ENCODE measurements at regions not wholly inside any gene's neighbourhood (a gene's known extent, or its start where the extent isn't known, plus 50 kb on each side); places are given as distances from the start of the nearest gene placed in this dataset.

GRCh38 chr4:14152834-14153519 is 525.5 kb upstream of the BOD1L1 start:
- Histone ChIP-seq H3K9me3 (ENCODE audit: control insufficient read depth in 4 of 4, low read length in 3 of 4) (no peaks in the 10 kb centered on the region), H3K27me3 (ENCODE audit: control insufficient read depth in 4 of 4, insufficient read depth in 4 of 4, low read length in 3 of 4) (no peaks in the 10 kb centered on the region), H3K4me1 (ENCODE audit: control insufficient read depth in 4 of 4, insufficient read depth in 4 of 4, low read length in 3 of 4) (no peaks in the 10 kb centered on the region), H3K9ac (ENCODE audit: low read depth in 1 of 2, low read length in 2 of 2) (no peak overlapping the region), H3K4me3 (ENCODE audit: low read depth in 1 of 3, low read length in 3 of 3) (no peak overlapping the region), H3K27ac (ENCODE audit: low read depth in 1 of 2, low read length in 2 of 2) (no peak overlapping the region), H3K36me3 (ENCODE audit: control insufficient read depth in 4 of 4, insufficient read depth in 3 of 4, low read depth in 1 of 4, low read length in 3 of 4) (no peaks in the 10 kb centered on the region)
- WGBS = 92% methylated on average over 4 of the region's 4 CpGs
- DNase-seq (ENCODE audit: low spot score) = no peak
- no peak for TF ChIP-seq REST (IDR thresholded peaks at IDR 0.05)

- H3K4me3 ChIP-seq (ENCODE audit: low read depth in 1 of 3, low read length in 3 of 3) = no peak overlapping the region
- no peaks in the 10 kb centered on the region for H3K9me3 ChIP-seq (ENCODE audit: control insufficient read depth in 4 of 4, low read length in 3 of 4)
- H3K27me3 ChIP-seq (ENCODE audit: control insufficient read depth in 4 of 4, insufficient read depth in 4 of 4, low read length in 3 of 4) = no peaks in the 10 kb centered on the region
- no peaks in the 10 kb centered on the region for H3K36me3 ChIP-seq (ENCODE audit: control insufficient read depth in 4 of 4, insufficient read depth in 3 of 4, low read depth in 1 of 4, low read length in 3 of 4)
- no peaks in the 10 kb centered on the region for H3K4me1 ChIP-seq (ENCODE audit: control insufficient read depth in 4 of 4, insufficient read depth in 4 of 4, low read length in 3 of 4)
- TF ChIP-seq RXRA (IDR thresholded peaks at IDR 0.05) (no peak), RAD21 (IDR thresholded peaks at IDR 0.05) (no peak), FOXA2 (IDR thresholded peaks at IDR 0.05) (no peak), REST (IDR thresholded peaks at IDR 0.05) (no peak)
- TF ChIP-seq, protein P1, sequence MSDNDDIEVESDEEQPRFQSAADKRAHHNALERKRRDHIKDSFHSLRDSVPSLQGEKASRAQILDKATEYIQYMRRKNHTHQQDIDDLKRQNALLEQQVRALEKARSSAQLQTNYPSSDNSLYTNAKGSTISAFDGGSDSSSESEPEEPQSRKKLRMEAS (IDR thresholded peaks at IDR 0.05) = no peak
- TF ChIP-seq, protein P2, sequence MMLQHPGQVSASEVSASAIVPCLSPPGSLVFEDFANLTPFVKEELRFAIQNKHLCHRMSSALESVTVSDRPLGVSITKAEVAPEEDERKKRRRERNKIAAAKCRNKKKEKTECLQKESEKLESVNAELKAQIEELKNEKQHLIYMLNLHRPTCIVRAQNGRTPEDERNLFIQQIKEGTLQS (IDR thresholded peaks at IDR 0.05) = no peak
- 82% methylated on average over 3 of the region's 3 CpGs for WGBS
- no peak for DNase-seq (ENCODE audit: low spot score)
- H3K9ac ChIP-seq (ENCODE audit: low read depth in 1 of 2, low read length in 2 of 2) = no peak overlapping the region
- H3K27ac ChIP-seq (ENCODE audit: low read depth in 1 of 2, low read length in 2 of 2) = no peak overlapping the region
These were observed 528.3 kb upstream of the BOD1L1 start for GRCh38 chr4:14155803-14156202.

DNA sequence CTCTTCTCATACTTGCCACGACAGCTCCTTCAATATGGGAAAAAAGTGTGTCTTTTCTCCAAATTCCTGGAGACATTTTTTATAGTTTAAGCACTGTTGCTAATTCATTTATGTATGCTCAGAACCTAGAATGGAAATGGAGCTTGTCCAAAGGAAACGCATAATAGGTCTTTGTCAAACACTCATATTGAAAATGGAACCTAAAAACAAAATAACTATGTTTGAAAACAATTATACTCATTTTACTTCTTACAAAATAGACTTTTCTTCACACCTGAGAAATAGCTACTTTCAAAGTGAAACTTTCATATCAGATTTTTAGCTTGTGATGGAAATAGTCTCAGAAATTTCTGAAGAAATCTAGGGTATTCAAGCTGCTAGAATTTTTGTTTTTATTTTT is 529.7 kb upstream of the BOD1L1 start:
- H3K27ac ChIP-seq (ENCODE audit: low read depth in 1 of 2, low read length in 2 of 2) = no peak overlapping the region
- no peak overlapping the region for H3K4me3 ChIP-seq (ENCODE audit: low read depth in 1 of 3, low read length in 3 of 3)
- no peaks in the 10 kb centered on the region for H3K4me1 ChIP-seq (ENCODE audit: control insufficient read depth in 4 of 4, insufficient read depth in 4 of 4, low read length in 3 of 4)
- TF ChIP-seq HNF4G (IDR thresholded peaks at IDR 0.05) (no peak), ZBTB33 (IDR thresholded peaks at IDR 0.05) (no peak), RXRA (IDR thresholded peaks at IDR 0.05) (no peak), REST (IDR thresholded peaks at IDR 0.05) (no peak)
- TF ChIP-seq, protein P3, sequence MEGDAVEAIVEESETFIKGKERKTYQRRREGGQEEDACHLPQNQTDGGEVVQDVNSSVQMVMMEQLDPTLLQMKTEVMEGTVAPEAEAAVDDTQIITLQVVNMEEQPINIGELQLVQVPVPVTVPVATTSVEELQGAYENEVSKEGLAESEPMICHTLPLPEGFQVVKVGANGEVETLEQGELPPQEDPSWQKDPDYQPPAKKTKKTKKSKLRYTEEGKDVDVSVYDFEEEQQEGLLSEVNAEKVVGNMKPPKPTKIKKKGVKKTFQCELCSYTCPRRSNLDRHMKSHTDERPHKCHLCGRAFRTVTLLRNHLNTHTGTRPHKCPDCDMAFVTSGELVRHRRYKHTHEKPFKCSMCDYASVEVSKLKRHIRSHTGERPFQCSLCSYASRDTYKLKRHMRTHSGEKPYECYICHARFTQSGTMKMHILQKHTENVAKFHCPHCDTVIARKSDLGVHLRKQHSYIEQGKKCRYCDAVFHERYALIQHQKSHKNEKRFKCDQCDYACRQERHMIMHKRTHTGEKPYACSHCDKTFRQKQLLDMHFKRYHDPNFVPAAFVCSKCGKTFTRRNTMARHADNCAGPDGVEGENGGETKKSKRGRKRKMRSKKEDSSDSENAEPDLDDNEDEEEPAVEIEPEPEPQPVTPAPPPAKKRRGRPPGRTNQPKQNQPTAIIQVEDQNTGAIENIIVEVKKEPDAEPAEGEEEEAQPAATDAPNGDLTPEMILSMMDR (IDR thresholded peaks at IDR 0.05; ENCODE audit: low read depth, low read length, missing input control) = no peak

More for the DNA sequence above, 529.7 kb upstream of the BOD1L1 start:
- DNase-seq (ENCODE audit: low spot score) = no peak
- Histone ChIP-seq H3K27me3 (ENCODE audit: control insufficient read depth in 4 of 4, insufficient read depth in 4 of 4, low read length in 3 of 4) (no peaks in the 10 kb centered on the region), H3K36me3 (ENCODE audit: control insufficient read depth in 4 of 4, insufficient read depth in 3 of 4, low read depth in 1 of 4, low read length in 3 of 4) (no peaks in the 10 kb centered on the region), H3K9ac (ENCODE audit: low read depth in 1 of 2, low read length in 2 of 2) (no peak overlapping the region), H3K9me3 (ENCODE audit: control insufficient read depth in 4 of 4, low read length in 3 of 4) (no peaks in the 10 kb centered on the region)
- 80% methylated on average over 2 of the region's 2 CpGs for WGBS

Data from liver (tissue), 8 donors.